HG02840 (cell line): ENCODE measurements at regions not wholly inside any gene's neighbourhood (a gene's known extent, or its start where the extent isn't known, plus 50 kb on each side); places are given as distances from the start of the nearest gene placed in this dataset.

Source experiments
- ATAC-seq: cut with Tn5 transposase; IDR thresholded peaks from one replicate; pipeline ENCODE4 v1.9.1; 2021; ENCODE audit warnings: mild to moderate bottlenecking, moderate library complexity, moderate number of reproducible peaks; ENCODE audit not compliant: unreplicated experiment, low FRiP score

GRCh38 chr13:61727767-61728166, 312.1 kb upstream of the PCDH20 start:
- no peak for ATAC-seq

DNA sequence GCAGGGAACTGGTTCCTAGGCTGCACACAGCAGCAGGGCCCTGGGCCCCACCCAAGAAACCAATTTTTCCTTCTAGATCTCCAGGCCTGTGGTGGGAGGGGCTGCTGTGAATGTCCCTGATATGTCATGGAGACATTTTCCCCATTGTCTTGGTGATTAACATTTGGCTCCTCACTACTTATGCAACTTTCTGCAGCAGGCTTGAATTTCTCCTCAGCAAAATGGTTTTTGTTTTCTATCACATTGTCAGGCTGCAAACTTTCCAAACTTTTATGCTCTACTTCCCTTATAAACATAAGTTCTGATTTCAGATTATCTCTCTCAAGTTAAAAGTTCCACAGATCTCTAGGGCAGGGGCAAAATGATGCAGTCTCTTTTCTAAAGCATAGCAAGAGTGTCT, 310.2 kb upstream of the PCDH20 start:
- no peak for ATAC-seq

- ATAC-seq, result no peak
These were observed 306.5 kb upstream of the PCDH20 start for GRCh38 chr13:61722119-61722518.

- no peak for ATAC-seq
These were observed 297.0 kb upstream of the PCDH20 start for GRCh38 chr13:61712621-61713020.

GRCh38 chr13:61709258-61709657, 293.6 kb upstream of the PCDH20 start:
- ATAC-seq, result no peak

GRCh38 chr13:61706899-61707298, 291.2 kb upstream of the PCDH20 start:
- ATAC-seq, result no peak

DNA sequence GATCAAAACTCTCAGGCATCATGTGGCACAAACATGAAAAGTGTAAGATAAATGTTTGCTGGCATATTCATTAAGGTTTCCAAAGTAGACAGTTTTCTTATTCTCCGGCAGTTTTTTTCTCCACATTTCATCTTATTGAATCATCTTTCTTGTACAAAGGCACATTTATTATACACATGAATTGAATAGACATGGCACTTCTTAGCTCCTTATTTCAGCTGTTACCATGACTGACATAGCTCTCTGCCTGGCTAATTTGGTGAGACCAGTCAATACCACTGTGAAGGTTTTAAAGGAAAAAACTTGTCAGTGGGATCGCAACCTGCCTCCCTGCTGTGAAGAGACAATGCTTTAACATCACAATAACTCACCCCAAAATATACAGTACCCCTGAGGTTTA, 285.0 kb upstream of the PCDH20 start:
- ATAC-seq, result no peak

- ATAC-seq, result no peak
These were observed 284.5 kb upstream of the PCDH20 start for GRCh38 chr13:61700181-61700580.

- ATAC-seq, result no peak
These were observed 281.0 kb upstream of the PCDH20 start for GRCh38 chr13:61696676-61697075.

DNA sequence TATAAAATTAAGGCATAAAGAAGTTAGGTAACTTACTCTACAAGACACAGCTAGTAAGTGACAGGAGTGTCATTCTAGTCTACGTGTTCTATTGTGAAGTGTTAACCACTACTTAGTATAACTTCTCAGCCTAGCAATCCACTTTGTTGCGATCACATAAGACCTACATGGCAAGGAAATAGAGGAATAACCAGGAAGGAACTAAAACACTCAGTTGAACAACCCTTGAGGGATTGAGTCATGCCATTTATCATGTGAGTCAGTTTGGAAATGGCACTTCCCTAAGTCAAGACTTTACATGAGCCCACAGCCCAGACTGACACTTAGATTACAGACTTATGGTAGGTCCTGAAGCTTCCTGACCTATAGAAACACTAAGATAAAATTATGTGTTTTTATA, 279.5 kb upstream of the PCDH20 start:
- ATAC-seq, result no peak

- no peak for ATAC-seq
These were observed 277.0 kb upstream of the PCDH20 start for GRCh38 chr13:61692691-61693090.

GRCh38 chr13:61685682-61686012, 270.0 kb upstream of the PCDH20 start:
- ATAC-seq, result no peak

DNA sequence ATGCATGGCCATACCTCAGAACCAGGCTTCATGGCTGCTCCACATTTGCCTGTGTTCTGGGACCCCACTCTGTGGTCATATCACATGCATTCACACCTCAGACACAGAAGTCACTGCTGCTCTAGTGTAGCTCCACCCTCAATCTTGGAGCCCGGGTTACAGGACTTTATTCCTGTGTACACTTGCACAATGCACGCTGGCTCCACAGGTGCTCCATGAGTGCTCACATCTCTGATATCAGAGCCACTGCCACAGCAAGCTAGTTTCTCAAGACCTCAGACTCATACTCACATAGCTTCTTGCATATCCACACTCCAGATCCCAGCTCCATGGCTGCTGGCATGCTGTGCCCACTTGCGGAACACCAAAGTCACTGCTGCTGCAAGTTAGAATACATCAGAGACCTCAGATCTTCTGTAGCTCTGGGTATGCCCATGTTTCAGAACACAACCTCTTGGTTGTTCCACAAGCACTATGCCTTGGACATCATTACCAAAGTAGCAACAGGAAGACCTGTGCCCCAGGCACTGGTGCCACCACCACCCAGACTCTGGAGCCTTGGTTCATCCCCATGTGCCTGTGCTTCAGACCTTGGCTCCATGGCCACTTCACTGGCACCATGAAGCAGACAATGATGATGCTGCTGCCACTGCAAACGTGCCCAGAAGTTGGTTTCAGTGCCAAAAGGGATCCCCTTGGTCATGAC, 269.5 kb upstream of the PCDH20 start:
- no peak for ATAC-seq

DNA sequence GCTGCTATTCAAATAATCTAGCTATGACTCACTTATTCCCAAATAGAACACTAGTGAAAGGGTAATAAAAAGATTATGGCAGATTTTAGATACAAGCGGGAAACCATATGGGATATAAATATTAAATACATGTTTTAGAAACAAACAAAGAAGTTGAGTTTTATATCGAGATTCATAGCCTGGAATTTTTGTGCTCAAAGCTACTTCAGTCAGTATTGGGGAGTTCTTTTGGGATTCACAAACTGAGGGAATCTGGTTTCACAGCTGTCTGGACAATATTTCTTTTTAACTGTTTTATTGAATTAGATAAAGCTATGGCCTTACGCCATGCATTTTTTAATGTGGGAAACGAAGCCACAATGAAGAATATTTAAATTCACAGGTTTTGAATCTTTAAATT, 257.1 kb upstream of the PCDH20 start:
- ATAC-seq, result no peak

DNA sequence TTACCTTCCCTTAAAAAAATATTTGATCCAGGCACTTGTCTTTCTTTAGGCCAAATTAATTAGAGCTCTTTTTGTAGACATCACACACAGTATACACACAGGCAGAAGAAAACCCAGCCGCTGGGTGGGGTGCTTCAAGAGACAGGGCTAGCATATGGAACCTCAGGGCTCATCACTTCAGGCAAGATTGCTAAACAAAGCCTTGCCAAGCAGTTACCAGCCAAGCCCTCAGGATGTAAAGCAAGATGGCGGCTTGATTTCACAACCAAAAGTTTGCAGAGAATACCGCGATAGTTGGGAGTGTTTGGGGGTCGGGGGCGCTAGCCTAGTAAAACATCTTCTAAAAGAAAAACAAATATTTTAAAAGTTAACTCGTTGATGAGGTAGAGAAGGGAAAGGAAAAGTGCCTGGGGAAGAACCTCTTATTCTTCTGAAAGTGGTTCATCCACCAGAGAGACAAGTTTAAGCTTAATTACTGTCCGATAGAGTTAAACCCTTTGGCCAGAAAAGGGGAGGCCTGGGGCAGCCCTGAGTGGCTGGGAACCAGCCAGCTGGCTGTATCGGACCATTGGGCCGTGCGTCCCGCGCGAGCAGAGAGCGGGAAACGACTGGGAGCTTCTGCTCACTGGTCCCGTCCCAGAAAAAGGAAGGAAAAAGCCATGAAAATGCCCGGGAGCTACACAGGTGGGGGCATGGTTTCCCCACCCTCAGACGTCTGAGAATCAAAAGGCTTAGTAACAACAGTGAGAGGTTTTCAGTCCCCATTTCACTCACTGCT, 254.9 kb upstream of the PCDH20 start:
- ATAC-seq, result no peak

DNA sequence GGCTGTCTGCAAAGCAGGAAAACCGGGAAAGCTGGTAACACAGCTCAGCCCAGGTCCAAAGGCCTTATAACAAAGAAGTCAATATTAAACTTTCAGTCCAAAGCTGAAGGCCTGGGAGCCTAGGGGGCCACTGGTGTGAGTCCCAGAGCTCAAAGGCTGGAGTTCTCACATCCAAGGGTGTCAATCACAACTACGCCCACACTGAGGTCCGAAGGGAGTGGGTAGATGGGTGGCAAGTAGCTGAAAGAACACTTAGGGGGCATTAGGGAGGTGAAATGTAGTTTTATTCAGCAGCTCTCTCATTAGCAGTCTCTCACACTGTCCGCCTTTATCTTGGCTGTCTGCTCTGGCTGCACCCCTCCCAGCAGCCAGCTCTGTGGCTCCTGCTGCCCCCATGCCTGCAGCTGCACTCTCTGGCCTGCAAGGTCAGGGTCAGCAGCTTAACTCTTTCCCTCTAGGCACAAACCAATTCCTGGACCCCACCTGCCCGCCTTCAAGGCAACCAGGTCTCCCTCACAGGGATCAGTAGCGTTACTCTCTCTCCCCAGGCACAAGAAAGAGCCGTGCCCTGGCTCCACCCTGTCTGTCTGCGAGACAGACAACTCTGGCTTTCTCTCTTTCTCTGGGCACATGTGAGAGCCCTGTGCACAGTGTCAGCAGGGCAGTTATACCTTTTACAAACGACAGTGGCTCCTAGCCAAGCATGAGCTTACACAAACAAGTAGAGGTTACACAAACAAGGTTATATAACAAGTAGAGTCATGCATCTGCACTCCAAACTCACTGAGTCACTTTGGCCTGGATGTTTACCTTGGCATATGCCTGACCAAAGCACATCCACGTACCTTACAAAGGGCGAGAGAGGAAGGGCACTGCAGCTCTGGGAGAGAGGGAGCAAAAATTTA, 249.4 kb upstream of the PCDH20 start:
- no peak for ATAC-seq

DNA sequence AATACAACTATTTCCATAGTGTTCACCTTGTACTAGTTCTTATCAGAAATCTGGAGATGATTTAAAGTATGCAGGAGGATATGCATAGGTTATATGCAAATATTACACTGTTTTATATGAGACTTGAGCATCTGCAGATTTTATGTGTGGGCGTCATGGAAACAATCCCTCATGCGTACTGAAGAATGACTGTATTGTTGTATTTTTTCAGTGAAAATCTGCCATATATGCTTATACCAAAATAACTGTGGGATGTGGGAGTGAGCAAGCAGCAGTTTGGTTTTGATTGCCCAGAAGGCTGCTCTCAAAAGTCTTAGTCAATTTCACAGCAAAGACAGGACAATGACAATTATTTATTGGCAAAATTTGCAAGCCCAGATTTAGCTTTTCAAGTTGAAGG, 238.8 kb upstream of the PCDH20 start:
- ATAC-seq, result no peak

- no peak for ATAC-seq
These were observed 232.9 kb upstream of the PCDH20 start for GRCh38 chr13:61648547-61648946.

DNA sequence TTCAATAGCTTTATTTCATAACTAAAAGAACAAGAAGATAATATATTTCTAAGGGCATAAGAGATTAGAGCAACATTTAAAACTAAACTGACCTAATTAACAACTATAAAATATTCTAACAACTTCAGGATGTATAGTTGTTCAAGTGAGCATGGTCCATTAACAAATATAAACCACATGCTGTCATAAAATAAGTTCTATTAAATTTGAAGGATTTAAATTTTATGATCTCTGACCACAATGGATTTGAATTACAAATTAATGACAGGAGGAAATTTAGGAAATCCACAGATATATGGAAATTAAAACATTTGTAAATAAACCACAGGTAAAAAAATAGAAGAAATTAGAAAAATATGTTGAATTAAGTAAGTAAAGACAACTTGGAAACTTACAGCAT, 196.5 kb upstream of the PCDH20 start:
- no peak for ATAC-seq

- ATAC-seq, result no peak
These were observed 192.5 kb upstream of the PCDH20 start for GRCh38 chr13:61608138-61608537.

DNA sequence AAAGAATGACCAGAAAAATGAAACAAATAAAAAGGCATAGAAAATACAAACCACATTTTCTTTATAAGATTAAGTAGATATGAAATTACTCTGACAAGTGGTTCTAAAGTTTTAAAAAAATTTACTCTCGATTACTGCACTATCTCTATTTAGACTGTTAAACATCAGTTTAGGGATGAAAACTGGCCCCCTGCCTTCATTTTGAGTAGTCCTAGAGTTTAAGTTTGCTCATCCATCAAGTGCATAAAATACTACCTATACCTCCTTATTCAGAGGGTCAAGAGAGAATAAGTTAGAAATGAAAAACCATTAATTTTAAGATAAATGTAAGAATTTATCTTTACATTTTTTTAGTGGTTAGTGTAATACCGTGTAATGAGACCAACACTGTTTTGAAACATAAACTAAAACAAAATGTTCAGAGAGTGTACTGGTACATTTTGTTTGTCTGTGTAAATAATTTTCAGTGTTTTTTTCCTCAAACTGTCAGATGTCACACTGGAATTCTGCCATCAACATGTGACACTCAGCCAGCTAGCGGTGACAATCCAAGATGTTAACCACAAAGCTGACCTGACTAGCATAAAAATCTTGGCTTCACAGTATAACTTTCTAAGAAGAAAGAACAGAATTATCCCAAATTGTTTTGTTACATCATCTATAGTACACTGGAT, 184.8 kb upstream of the PCDH20 start:
- ATAC-seq, result no peak
